SHP77 (cell line): ENCODE measurements at regions not wholly inside any gene's neighbourhood (a gene's known extent, or its start where the extent isn't known, plus 50 kb on each side); places are given as distances from the start of the nearest gene placed in this dataset.
A peak's percentile ranks its signal among the peaks of the same experiment; 100 is the strongest.
"Not testable (repeated sequence)": the region's sequence is repeated elsewhere in the genome, so short reads cannot be mapped to it uniquely, and the experiment has no call there.

Source experiments
- DNase-seq, 2 experiments: peaks; one replicate each; lab custom pipeline; 2025; lab: John Stamatoyannopoulos, UW

DNA sequence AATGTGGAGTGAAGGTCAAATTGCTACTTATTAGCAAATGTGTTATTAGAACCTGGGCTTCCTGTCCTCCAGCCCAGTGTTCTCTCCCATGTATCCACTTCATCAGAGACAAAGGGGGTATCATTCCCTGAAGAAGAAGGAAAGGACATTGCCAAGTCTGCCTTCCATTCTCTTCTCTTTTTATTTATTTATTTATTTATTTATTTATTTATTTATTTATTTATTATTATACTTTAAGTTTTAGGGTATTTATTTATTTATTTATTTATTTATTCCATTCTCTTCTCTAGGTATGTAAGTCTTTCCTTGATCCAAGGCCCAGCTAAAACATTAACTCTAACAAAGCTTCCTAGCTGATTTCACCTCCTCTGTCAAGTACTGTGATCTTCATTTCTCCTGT, 277.8 kb upstream of the DNAJC19 start:
- DNase-seq = no peak

DNA sequence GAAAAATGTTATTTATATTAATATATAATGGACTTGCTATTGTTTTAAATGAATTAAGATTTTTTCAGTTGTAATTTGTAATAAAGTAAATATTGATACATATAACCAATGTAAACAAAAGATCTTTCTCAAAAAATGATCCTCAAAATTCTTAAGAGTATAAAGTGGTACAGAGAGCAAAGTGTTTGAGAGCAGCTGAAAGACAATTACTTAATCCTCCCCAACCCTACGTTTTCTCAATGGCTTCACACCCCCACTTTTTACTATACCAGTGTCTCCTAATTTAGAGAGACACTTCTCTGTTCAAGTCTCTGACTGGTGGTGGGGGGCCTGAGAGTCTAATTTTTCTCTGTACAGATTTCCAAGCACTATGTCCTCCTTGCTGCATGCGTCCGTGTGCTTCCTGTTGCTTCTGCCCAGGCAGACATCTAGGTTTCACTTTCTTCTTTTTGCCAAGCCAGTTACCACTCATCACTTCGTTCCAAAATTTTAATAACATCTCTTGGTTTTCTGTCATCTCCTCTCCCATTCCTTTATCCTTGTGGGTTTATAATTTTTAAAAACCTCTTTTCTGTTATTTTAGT, 276.3 kb upstream of the DNAJC19 start:
- peak in 1 of 2 experiments; percentile 45 for DNase-seq

DNA sequence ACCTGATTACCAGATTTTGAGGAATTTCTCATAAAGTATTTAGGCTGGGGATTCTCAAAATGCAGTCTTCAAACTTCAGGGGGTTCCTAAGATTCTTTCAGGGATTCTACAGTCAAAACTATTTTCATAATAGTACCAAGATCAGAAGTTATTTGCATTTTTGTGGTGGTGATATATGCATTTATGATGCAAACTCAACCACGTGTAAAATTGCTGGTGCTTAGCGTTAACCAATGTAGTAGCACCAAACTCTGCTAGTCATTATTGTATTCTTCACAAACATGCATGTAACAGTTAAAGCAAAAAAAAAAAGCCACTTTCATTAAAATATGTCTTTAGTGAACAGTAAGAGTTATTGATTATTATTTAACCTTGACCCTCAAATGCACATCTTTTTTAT, 274.9 kb upstream of the DNAJC19 start:
- no peak for DNase-seq

DNA sequence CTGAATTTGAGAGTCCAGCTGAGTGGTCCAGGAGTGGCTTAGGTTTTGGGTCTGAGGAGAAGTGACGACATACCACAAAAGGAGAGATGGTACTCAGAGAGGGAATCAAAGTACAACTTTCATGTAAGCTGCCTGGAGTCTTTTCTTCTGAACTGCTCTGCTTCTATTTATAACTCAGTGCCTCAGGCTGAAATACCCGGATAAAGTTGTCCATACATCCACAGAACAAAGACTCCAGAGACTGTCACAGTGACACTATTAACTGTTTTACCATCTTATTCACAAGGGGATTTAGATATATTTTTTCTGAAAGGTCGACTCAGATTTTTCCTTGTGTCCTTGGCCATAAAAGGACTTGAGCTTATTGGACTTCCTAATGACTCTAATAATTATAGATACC, 264.3 kb upstream of the DNAJC19 start:
- DNase-seq = no peak

DNA sequence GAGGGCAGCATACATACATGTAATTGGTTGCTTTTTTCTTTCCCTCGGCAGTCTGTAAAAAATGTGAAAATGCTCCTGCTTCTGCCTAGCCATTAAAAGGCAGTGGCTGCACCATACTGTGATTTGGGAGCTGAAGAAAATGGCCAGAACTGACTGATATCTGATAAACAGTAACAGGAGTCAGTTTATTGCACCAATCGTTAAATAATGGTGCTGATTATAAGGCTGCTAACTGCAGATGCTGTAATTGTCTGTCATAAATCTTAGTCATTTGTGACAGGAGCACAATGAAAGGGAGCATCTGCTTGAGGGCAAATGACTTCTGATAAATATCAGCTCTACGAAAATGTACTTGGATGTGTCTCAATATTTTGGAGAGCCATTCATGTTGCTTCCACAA, 263.1 kb upstream of the DNAJC19 start:
- peak; percentile 48 to 63 for DNase-seq

DNA sequence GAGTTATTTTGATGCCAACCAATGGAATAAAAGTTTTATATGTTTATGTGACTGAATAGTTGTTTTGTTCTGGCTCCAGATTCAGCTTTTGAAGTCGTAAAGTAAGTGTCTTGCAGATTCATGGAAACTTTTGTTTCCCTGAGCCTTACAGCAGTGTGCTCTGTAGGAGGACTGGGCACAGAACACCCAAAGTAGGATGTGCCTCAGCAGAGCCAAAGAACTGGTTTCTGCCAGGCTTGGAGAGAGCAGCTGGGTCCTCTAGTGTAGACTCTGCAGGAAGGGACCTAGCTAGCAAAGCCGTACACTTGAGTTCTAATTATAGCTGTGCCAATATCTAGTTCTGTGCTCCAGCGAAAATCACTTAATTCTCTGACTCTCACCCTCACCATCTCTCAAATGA, 261.2 kb upstream of the DNAJC19 start:
- DNase-seq = peak; percentile 29 to 32

DNA sequence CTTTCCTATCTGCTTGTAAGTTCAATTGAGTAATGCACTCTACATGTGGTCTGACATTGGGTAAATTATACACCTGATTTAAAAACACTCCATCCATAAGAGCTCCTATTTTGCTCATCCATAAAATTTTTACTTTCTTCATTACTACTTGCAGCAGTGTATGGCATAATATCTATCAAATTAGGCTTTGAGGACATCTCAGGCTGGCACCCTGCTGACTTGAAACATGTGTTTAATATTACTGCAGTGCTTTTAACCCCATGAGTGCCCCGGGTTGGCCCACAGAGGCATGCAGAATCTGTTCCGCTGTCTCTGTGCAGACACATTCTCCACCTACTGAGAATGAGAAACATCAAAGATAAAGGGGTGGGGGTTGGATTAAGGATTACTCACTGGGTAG, 249.9 kb upstream of the DNAJC19 start:
- no peak for DNase-seq

DNA sequence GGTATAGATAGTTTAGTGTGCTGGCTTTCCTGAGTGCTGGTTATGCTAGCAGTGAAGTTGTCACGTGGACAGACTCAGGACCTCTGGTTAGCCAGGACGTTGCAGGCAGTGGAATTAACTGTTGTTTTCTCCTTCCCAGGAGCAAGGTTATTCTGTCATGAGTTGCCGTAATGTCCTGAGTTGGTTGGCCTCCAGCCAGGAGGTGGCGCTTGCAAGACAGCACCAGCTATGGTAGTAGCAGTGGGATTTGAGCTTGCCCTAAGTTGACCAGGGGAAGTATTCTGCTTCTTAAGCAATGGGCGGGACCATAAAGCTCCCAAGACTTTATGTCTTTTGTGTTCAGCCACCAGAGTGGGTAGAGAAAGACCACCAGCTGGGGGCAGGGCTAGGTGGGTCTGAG, 240.7 kb upstream of the DNAJC19 start:
- no peak for DNase-seq

DNA sequence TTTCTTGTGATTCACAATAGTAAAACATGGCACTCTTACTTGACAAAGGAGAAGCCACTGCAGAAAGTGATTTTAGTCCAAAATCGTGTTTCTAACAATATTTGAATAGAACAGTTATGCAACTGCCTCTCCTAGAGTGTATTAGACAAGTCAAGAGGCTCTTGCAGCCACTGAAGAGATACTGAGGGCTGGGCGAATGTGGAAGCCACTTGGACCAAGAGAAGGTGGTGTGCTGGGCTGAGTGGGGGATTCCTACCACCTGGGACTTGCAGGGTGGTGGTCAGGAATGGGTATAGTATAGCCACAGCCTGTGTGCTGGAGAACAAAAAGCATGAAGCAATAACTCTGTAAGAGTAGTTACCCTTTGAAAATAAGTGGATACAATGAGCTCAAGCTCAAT, 223.8 kb upstream of the DNAJC19 start:
- no peak for DNase-seq

DNA sequence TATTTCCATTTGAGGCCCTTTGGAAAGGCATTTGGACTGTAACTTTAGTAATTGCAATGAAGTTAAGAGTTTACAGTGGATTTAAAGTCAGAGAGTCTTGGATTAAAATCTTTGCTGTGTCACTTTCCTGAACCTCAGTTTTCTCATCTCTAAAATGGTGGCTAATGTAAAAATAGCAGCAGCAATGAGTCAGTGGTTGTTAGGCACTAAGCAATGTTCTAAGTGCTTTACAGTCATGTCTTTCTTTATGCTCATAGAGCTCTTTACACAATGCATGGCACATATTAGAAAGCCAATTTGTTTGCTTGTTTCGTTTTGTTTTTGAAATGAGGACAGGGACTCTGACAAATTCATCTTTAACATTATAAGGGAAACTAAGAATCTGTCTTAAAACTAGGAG, 222.7 kb upstream of the DNAJC19 start:
- DNase-seq = no peak

DNA sequence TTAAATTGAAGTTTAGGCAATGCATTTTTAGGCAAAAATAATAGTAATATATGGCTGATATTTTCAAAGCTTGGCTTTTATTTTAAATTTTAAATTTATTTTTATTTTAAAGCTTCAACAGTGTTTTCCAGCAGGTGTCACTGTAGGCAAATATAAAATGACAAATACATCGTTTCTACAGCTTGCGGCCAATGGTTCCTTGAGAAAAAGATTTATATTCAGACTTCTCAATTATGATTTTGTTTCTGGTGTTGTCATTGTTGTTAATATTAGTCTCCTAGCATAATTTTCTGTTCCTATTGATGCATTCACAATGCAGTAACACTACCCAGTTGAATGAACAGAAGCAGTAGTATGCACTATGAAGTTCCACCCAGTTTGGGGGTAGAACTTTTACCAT, 220.7 kb upstream of the DNAJC19 start:
- DNase-seq = peak in 1 of 2 experiments; percentile 6

DNA sequence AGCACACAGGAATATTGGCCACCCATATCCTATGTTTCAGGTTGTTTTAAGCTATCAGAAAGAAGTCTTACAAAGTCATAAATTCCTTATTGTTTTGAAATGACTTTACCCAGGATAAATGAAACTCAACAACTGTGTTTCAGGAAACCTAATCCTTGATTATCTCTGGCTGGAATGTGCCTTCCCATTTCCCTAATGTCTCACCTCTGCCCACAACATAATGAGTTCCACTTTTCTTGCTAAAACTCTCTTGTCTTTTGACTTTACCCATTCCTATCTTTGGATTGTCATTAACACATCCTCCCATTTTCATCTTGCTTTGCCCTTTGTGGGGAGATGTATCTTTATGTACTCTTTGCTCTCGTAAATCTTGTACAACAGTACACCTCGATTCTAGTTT, 200.0 kb upstream of the DNAJC19 start:
- DNase-seq = no peak

DNA sequence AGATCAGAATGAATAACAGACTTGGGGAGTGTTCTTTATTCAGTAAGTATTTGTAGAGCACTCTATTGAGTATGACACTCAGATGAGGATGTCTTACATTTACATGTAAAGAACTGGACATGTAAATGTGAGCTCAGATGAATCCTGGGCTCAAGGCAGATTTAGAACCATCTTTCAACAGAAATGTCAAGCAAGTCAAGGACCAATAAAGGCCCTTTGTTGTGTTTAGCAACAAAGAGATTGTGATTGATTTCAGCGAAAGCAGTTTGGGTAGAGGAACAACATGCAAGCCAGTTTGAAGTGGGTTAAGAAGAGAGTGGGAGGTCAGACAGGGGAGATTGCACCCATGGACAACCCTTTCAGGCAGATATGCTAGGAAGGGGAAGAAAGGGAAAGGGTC, 194.2 kb upstream of the DNAJC19 start:
- DNase-seq = no peak

DNA sequence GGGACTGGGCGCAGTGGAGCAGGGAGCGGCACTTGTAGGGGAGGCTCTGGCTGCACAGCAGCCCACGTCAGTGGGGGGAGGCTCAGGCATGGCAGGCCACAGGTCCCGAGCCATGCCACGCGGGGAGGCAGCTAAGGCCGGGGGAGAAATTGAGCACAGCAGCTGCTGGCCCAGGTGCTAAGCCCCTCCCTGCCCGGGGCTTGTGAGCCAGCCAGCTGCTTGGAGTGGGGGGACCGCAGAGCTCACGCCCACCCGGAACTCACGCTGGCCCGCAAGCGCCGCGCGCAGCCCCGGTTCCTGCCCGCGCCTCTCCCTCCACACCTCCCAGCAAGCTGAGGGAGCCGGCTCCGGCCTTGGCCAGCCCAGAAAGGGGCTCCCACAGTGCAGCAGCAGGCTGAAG, 193.5 kb upstream of the DNAJC19 start:
- not testable (repeated sequence) for DNase-seq

DNA sequence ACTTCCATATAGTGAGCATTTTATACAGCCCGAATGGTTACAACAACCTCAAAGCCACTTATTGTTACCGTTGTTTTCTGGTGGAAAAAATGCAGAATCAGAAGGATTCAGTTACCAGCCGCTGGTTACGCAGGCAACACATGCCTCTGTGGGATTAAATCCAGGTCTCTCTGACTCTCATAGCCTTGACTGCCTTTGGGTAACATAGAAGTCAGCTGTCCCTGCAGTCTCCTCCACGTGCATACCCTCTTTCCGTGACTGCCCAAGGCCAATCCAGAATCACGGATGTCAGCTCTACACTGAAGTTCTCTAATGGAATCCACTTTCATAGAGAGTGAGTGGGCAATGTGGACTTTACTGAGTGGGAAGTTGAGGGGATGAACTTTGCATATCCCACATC, 189.5 kb upstream of the DNAJC19 start:
- DNase-seq = no peak

DNA sequence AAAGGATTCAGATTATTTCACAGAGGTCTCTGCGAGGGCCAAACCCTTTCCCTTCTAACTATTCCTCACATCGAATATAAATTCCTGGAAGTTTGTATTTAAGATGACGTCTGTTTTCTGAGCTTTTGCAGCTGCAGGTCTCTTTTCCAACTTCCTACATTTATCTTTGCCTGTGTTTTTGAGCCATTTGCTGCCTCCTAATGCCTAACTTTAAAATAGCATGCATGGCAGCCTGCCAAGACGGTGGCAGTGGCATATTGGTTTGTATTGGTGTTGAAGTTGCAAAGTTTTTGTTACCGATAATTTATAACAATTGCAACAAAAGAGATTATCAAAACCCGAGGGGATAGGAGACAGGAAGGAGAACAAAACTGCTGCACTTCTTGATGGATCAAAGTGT, 187.1 kb upstream of the DNAJC19 start:
- DNase-seq = peak; percentile 34 to 38

DNA sequence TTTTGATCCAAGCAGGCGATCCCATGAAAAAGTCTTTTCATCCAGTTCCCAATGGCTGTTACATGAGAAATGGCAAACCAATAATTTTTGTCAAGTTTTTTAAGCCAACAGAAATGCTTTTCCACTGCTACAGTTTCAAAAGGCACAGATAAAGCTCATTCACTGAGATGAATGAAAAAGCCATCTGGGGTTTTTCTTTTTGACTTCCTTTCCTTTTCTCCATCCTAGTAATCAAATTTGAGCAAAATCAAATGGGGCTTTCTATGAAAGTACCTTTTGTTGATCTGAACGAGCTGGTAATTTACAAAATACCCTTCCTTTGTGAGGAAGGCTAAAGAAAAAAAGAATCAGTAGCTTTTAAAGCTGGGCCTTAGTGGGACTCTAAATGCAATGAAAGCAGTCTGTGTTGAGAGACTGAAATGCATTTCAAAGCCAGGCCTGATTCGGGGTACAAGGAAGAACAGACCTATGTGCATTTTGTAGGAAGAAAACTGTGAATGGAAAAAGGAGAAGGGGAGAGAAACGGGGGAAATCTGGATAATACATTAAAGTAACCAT, 185.2 kb upstream of the DNAJC19 start:
- DNase-seq = no peak

DNA sequence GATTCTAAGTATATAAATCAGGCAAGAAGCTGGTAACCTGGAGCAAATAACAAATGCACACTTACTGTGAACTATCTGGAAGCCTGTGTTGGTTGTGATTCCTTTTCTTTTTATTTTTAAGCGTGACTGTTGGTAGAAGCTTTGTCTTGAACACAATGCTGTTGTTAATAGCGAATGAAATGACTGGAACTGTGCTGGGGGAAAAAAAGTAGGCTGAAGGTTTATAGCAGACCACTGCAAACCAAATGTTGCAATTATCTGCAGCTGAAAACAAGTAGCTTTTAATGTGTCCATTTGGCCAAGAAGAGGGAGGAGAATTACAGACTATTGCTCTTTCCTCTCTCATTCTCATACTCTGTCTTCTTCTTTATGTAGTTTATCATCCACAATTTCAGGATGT, 184.5 kb upstream of the DNAJC19 start:
- no peak for DNase-seq

DNA sequence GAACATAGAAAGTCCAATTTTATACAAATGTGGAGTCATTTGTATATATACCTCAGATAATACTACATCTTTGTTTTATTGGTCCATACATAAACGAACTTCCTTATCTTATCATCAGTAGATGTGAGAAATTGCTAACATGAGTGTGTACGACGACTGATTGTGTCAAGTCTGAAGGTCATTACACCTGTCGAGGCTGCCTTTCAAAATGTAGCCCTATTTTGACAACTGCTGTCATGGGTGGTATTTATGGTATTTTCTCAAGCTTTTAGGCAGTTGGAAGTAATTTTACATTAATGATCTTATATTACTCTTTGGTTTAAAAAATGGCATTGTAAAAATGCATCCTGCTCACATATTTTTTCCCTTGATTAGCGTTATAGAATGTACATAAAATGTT, 183.7 kb upstream of the DNAJC19 start:
- DNase-seq = no peak

DNA sequence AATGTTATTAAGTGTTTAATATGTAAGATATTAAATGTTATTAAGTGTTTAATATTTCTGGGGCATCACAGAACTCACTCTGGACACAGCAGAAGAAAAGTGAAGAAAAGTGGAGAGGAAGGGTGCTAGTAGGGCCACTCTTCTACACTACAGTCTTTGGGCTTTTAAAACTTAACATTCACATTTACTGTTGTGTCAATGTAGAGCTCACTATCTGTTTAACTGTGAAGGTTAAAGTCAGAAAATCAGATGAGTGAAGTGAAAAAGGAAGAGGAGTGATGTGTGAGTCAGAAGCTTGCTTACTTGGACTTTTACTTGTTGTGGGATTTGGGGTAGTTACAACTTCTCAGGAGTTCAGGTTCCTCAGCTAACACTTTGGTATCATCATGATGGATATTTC, 145.3 kb upstream of the DNAJC19 start:
- DNase-seq = no peak

DNA sequence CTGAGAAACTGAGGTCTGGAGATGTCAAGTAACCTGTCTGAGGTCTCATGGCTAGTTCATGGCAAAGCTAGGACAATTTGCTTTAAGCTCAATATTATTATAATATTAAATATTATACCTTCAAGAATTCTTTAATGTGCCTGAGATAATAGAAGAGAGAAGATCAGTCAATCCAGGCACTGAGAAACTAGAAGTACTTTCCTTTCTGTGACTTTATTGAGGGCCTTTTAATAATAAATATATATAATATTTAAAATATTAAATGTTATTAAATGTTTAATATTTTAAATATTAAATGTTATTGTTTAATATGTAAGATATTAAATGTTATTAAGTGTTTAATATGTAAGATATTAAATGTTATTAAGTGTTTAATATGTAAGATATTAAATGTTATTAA, 144.3 kb upstream of the DNAJC19 start:
- no peak for DNase-seq

DNA sequence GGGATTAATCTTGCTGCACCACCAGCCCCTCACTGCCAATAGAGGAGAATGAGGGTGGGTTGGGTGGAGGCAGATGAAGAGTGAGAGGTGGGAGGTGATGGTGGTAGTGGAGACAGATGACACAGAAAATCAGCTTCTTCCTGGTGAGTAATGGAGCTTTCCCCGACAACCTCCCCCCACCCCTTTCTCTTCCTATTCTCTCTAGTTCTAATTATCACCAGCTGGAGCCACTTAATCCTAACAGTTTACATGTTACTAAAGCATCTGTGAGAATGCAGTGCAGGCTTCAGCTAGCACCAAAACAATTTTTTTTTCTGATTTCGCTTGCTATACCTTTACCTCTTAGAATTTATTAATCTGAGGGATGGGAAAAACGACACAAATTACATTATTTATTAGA, 116.1 kb upstream of the DNAJC19 start:
- no peak for DNase-seq

DNA sequence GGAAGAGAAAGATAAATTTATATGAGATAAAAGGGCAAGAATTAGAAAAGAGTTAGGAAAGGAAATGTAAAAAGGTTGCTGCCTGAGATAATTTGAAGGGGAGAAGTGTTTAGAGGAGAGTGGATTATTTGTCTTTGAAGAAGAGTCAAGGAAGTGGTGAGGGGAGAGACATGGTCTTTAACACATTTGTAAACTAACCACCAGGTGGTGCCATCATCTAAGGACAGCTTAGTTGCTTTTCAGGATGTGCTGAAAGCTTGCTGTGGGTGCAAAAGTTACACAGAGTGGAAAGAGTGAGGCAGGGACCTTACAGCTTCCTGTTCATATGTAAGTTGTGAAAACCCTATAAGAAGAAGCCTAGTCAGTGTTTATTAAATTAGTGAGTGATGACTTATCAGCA, 114.1 kb upstream of the DNAJC19 start:
- DNase-seq = peak; percentile 21 to 51

DNA sequence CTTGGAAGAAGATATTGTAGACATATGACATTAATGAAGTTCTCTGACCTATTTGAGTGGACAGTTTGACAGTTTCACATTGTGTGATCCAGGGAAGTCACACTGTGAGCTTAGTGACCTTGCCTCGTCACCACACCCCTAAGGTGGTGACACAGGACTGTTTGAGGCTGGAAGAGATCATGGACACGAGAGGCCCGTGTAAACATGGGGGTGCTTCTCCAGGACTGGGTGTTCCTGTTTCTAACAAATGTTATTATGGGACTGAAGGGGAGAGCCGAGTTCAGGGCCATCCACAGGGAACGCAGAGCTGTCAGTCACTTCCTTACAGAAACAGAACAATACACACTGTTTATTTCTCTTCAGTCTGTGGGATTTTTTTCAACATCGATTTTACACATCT, 96.5 kb upstream of the DNAJC19 start:
- no peak for DNase-seq

DNA sequence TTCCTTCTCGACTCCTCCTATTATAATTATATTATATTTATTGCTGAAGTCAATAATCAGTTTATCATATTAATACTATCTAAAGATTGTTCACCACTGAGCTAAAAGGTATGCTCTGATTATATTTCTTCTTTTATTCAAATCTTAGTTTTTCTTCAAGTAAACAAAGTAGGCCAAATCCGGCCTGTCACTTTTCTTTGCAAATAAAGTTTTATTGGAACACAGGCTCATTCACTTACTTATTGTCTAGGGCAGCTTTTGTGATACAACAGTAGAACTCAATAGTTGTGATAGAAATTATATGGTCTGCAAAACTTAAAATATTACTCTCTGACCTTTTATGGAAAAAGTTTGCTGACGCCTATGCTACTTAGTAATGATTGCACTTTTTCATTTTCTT, 92.4 kb upstream of the DNAJC19 start:
- no peak for DNase-seq
